Loucy (cell line): ENCODE measurements at regions not wholly inside any gene's neighbourhood (a gene's known extent, or its start where the extent isn't known, plus 50 kb on each side); places are given as distances from the start of the nearest gene placed in this dataset.

ENCODE experiments used
- EZH2phosphoT487 ChIP-seq: fragments of 200-600 bp; IDR thresholded peaks from 2 replicates; pipeline ENCODE4 v1.6.1; 2018; ENCODE audit warnings: antibody characterized with exemption, mild to moderate bottlenecking, moderate library complexity, borderline replicate concordance
- TF ChIP-seq, protein P1 (sequence below): fragments of 200-600 bp; sonication (generic); conservative IDR thresholded peaks from 2 replicates; pipeline ENCODE4 v1.5.1; 2014; ENCODE audit warnings: mild to moderate bottlenecking, antibody characterized with exemption, low read length

DNA sequence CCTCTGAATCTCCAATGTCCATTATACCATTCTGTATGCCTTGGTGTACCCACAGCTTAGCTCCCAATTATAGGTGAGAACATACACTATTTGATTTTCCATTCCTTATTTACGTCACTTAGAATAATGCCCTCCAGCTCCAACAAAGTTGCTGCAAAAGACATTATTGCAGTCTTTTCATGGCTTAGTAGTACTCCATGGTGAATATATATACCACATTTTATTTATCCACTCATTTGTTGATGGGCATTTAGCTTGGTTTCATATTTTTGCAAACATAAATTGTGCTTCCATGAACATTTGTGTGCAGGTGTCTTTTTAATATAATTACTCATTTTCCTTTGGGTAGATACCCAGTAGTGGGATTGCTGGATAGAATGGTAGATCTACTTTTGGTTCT, 374.1 kb upstream of the HTR1E start:
- TF ChIP-seq, protein P1, sequence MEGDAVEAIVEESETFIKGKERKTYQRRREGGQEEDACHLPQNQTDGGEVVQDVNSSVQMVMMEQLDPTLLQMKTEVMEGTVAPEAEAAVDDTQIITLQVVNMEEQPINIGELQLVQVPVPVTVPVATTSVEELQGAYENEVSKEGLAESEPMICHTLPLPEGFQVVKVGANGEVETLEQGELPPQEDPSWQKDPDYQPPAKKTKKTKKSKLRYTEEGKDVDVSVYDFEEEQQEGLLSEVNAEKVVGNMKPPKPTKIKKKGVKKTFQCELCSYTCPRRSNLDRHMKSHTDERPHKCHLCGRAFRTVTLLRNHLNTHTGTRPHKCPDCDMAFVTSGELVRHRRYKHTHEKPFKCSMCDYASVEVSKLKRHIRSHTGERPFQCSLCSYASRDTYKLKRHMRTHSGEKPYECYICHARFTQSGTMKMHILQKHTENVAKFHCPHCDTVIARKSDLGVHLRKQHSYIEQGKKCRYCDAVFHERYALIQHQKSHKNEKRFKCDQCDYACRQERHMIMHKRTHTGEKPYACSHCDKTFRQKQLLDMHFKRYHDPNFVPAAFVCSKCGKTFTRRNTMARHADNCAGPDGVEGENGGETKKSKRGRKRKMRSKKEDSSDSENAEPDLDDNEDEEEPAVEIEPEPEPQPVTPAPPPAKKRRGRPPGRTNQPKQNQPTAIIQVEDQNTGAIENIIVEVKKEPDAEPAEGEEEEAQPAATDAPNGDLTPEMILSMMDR: no peak
- TF ChIP-seq EZH2phosphoT487: no peak
